C4-2B (cell line): ENCODE measurements at regions not wholly inside any gene's neighbourhood (a gene's known extent, or its start where the extent isn't known, plus 50 kb on each side); places are given as distances from the start of the nearest gene placed in this dataset.

ENCODE experiments used
- CTCF ChIP-seq: fragments of 450-650 bp; conservative IDR thresholded peaks from 2 replicates; pipeline ENCODE4 v1.5.1; 2017; ENCODE audit warnings: mild to moderate bottlenecking
- ZFX ChIP-seq: fragments of 450-650 bp; IDR thresholded peaks from 2 replicates; pipeline ENCODE4 v1.6.1; 2017

GRCh38 chr15:25088261-25088790, 133.5 kb downstream of the SNRPN start:
- no peak for TF ChIP-seq CTCF
- TF ChIP-seq ZFX = no peak
